Progenitor cell of endocrine pancreas (in vitro differentiated cells): ENCODE measurements at regions not wholly inside any gene's neighbourhood (a gene's known extent, or its start where the extent isn't known, plus 50 kb on each side); places are given as distances from the start of the nearest gene placed in this dataset.

Experiments used
- DNase-seq: peaks from one replicate; pipeline ENCODE4 v3.0.0; 2021; ENCODE audit warnings: low spot score; ENCODE audit not compliant: unreplicated experiment
- H3K27ac Mint-ChIP-seq: 2 replicates; pipeline ENCODE4 v1.8.0; 2021; ENCODE audit warnings: mild to moderate bottlenecking, moderate library complexity, mixed read lengths
- H3K27me3 Mint-ChIP-seq: 2 replicates; pipeline ENCODE4 v1.8.0; 2021; ENCODE audit warnings: mixed read lengths
- H3K36me3 Mint-ChIP-seq: 2 replicates; pipeline ENCODE4 v1.8.0; 2022; ENCODE audit warnings: mixed read lengths; ENCODE audit not compliant: insufficient read depth
- H3K4me1 Mint-ChIP-seq: 2 replicates; pipeline ENCODE4 v1.8.0; 2021; ENCODE audit warnings: low read depth, mixed read lengths
- H3K4me3 Mint-ChIP-seq: 2 replicates; pipeline ENCODE4 v1.8.0; 2021; ENCODE audit warnings: low read depth, mild to moderate bottlenecking, moderate library complexity, mixed read lengths
- H3K9me3 Mint-ChIP-seq: 2 replicates; pipeline ENCODE4 v1.8.0; 2021; ENCODE audit warnings: low read depth, mixed read lengths
- CTCF ChIP-seq: fragments of 200-600 bp; sonication (generic); IDR thresholded peaks from one replicate; pipeline ENCODE4 v1.5.0; 2021; ENCODE audit warnings: antibody characterized with exemption, mild to moderate bottlenecking; ENCODE audit not compliant: unreplicated experiment

GRCh38 chr18:38572554-38573111 lies 1007.0 kb upstream of the CELF4 start:
- no peak for TF ChIP-seq CTCF
- Mint-ChIP-seq H3K36me3 (no peaks in the 10 kb centered on the region), H3K9me3 (no peaks in the 10 kb centered on the region), H3K4me3 (no peak overlapping the region), H3K27ac (no peak overlapping the region), H3K4me1 (no peaks in the 10 kb centered on the region), H3K27me3 (no peaks in the 10 kb centered on the region)
- no peak for DNase-seq

GRCh38 chr18:38571651-38572050 lies 1006.1 kb upstream of the CELF4 start:
- TF ChIP-seq CTCF: no peak
- no peaks in the 10 kb centered on the region for H3K36me3 Mint-ChIP-seq
- H3K4me3 Mint-ChIP-seq: no peak overlapping the region
- no peak for DNase-seq
- H3K27me3 Mint-ChIP-seq: no peaks in the 10 kb centered on the region
- H3K4me1 Mint-ChIP-seq: no peaks in the 10 kb centered on the region
- no peak overlapping the region for H3K27ac Mint-ChIP-seq
- H3K9me3 Mint-ChIP-seq: no peaks in the 10 kb centered on the region

GRCh38 chr18:38565513-38565912 lies 999.9 kb upstream of the CELF4 start:
- H3K27ac Mint-ChIP-seq: no peak overlapping the region
- H3K4me1 Mint-ChIP-seq: no peaks in the 10 kb centered on the region
- H3K36me3 Mint-ChIP-seq: peaks cover 1% of the 10 kb centered on the region
- peaks cover 5% of the 10 kb centered on the region for H3K9me3 Mint-ChIP-seq
- no peak for DNase-seq
- H3K27me3 Mint-ChIP-seq: no peaks in the 10 kb centered on the region
- no peak for TF ChIP-seq CTCF
- no peak overlapping the region for H3K4me3 Mint-ChIP-seq

- no peak overlapping the region for H3K4me3 Mint-ChIP-seq
Observed at GRCh38 chr18:38563396-38563980, 997.9 kb upstream of the CELF4 start.

GRCh38 chr18:38557006-38557405 lies 991.4 kb upstream of the CELF4 start:
- peaks cover 2% of the 10 kb centered on the region for H3K9me3 Mint-ChIP-seq
- no peaks in the 10 kb centered on the region for H3K36me3 Mint-ChIP-seq
- no peak for DNase-seq
- H3K27ac Mint-ChIP-seq: no peak overlapping the region
- H3K4me3 Mint-ChIP-seq: no peak overlapping the region
- H3K4me1 Mint-ChIP-seq: no peaks in the 10 kb centered on the region
- H3K27me3 Mint-ChIP-seq: peaks cover 9% of the 10 kb centered on the region
- no peak for TF ChIP-seq CTCF

More at GRCh38 chr18:38563396-38563980, 997.9 kb upstream of the CELF4 start:
- H3K4me1 Mint-ChIP-seq: no peaks in the 10 kb centered on the region
- DNase-seq: no peak
- H3K27ac Mint-ChIP-seq: no peak overlapping the region
- peaks cover 1% of the 10 kb centered on the region for H3K36me3 Mint-ChIP-seq
- TF ChIP-seq CTCF: no peak
- peaks cover 5% of the 10 kb centered on the region for H3K9me3 Mint-ChIP-seq
- no peaks in the 10 kb centered on the region for H3K27me3 Mint-ChIP-seq
